NCI-H748 treated with DMSO at 0.1 percent for 48 hours (cell line): ENCODE measurements at regions not wholly inside any gene's neighbourhood (a gene's known extent, or its start where the extent isn't known, plus 50 kb on each side); places are given as distances from the start of the nearest gene placed in this dataset.

Experiments
- DNase-seq: peaks from one replicate; lab custom pipeline; 2025; lab: John Stamatoyannopoulos, UW

DNA sequence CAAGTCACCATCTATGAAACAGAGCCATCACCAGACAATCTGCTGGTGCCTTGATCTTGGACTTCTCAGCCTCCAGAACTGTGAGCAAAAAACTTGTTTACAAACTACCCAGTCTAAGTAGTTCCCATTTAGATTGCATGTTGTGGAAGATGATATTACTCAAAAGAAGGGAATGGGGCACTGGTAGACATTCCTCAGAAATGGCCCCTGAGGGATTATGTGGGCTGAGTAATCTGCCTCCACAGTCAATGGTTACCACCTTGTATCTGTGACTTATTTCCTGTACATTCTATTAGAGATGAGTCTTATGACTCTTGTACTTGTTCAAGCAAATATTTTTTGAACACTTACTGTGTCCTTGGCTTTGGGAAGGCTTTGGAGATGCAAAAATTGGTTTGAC lies 160.4 kb downstream of the NUP35 start:
- DNase-seq: no peak

DNA sequence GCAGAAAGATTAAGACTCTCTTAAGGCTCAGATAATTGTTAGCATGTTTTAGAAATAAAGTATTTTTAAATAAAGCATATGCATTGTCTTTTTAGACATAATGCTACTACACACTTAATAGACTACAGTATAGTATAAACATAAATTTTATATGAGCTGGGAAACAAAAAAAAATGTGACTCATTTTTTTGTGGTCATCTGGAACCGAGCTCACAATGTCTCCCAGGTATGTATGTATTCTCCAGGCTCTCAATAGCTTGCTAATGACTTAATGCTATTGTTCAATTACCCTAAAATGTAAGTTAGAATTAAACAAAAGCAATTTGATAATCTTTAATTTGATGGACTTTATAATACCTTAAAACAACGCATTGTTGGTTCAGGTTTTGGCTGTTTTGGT lies 167.2 kb downstream of the NUP35 start:
- no peak for DNase-seq

DNA sequence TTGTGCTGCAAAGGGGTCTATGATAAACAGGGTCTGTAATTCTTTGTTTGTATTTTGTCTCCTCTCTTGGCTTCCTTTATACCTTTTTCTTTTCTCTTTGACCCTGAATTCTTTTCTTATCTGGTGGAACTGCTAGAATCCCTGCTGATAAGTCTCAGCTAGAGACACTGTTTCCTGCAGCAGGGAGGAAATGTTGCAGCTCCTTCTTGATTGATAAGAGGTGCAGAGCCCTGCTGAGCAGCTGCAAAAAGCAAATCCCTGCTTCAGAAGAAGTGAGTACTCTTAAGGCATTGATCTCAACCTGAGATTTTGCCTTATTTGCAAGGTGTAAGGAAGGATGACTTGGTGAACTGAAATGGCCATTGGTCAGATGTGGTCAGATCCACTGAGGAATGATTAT lies 167.8 kb downstream of the NUP35 start:
- DNase-seq: no peak

DNA sequence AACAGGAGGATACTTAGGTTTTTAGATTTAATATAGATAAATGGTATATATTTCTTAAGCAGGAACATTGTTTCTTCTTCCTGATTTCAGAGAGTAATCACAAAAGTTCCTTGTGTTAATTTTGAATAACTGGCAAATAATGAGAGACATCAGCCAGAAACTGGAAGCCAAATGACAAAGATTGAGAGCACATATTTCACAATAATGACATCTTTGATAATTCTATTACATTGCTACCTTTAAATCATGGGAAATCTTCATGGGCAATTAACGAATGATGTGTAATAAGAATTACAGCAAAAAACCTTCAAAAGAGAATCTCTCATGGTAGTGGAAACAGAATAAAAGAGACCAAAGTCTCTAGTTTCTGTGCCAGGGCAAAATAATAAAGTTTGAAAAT lies 215.1 kb downstream of the NUP35 start:
- DNase-seq: no peak

DNA sequence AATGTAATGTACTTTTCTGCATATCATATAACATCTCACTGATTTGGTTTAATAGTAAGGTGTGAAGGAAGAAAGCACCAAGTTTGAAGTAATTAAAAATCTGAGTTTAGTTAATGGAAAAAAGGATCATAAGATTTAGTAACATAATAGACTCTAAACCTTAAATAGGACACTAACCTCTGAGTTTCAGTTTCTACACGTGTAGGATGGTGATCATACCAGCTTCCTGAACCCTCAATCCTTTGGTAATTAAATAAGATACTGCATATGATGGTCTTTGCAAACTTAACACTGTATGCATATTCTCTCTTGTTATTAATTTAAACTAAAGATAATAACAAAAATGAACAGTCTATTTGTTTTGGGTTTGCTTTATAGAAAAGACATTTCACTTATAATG lies 216.8 kb downstream of the NUP35 start:
- DNase-seq: no peak

DNA sequence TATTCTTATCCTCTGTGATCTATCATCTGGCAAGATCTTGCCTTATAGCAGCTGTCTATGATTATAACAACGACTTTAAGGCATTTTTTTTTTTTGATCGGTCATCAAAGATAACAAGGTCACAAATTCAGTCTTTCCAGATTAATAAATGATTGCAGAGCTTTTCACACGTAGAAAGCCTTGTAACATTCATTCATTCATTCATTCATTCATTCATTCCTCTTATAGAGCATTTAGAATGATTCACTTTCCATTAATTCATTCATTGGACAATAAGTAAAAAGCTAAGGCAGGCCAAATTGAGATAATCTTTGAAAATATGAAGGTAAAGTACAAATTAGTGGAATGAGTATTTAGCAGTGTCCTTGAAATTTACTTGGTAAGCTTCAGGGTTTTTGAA lies 223.7 kb downstream of the NUP35 start:
- no peak for DNase-seq

DNA sequence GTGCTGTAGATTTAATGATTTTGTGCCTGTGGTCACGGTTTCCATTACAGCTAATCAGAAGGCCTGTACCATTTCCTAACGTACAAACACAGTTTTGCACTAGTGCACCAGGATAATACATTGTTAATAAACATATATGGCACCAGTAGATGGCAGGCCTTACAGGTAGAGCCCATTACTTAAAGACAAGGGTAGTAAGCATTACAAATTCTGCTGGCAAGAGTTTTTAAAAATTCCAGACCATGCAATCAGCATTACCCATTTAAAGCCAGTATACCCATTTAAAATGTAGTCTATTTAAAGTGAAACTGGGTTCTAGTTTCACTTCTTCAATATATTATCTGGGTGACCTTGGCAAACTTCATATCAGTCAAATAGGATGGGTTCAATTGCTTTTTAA lies 224.2 kb downstream of the NUP35 start:
- no peak for DNase-seq

DNA sequence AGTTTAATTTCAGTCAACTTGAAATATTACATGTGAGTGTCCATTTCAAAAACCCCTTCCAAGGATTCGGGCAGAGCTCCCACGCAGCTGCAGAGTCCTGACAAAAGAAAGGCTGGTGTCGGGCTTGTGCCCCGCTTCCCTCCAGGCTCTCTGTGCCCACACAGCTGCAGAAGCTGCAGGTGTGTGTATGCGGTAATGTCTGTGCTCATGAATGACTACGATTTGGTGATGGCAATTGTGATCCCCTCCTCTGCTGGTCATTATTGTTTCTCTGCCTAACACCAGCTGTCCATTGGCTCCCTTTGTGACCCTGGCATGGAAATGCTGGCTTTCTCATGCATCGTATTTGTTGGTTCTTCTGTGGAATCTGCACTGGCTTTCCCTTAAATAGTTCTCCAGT lies 224.8 kb downstream of the NUP35 start:
- DNase-seq: no peak

DNA sequence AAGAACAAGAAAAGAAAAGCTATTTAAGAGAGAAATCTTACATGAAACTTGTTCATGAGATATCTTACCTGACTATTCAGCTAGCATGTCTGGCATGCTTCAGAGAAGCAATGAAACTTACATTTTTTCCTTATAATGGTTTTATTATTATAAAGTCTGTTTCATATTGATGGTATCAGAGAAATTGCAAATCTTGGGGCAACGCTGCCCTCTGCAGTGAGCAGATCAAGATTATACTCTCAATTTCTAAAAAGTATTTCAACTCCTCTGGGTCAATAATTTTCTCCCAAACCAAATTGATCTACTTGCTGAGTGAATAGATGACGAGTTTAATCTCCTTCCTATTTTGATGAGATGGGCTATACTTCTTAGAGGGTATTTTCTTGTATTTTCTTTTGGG lies 235.6 kb downstream of the NUP35 start:
- DNase-seq: no peak

DNA sequence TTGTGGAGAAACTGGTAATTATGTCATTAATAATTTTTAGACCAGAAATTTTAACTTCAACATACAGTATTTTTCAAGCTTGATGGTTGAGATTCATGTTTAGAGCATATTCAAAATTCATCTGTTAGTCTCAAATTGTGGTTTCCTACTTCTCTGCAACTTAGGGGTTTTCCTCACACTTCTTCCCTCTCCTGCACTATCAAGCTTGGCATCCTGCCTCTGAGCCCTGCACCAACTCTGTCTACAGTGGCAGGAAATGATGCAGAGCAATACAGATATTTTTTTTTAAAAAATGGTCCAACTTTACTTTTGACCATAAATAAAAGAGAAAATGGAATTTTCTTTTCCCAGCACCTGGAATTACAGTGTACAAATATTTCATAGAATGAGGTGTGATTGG lies 247.3 kb downstream of the NUP35 start:
- DNase-seq: no peak

DNA sequence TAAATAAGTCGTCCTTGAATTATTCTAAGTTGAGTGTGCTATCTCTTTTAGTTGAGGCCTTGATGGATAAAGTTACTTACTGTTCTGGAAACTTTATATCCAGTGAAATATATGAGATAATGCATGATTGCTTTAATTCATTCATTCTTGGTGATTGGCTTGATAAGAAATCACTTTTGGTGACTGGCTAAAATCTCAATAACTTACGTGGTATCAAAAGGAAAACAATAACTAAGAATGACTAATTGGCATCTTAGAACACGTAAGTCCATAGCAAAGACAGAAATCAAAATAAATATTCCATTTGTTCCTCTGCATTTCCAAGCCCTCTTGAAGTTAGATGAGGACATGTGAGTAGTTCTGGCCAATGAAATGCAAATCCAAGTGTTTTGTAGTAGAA lies 251.6 kb downstream of the NUP35 start:
- DNase-seq: no peak

DNA sequence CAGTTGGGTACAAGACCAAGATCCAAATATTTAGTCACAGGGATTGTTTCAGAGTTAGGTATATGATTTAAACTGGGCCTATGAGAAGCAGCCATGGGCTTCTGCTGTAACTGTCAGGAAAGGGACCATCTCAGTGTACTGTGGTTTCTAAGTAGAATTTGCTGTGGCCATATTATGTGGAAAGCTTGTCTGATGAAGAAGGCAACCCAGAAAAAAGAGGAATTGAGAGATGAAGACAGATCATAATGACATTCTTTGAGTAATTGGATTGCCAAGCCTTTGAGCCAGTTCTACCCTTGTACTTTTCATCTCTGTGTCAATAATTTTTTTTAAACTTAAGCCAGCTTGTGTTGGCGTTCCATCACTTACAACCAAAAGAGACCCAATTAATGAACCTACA lies 259.6 kb downstream of the NUP35 start:
- no peak for DNase-seq

DNA sequence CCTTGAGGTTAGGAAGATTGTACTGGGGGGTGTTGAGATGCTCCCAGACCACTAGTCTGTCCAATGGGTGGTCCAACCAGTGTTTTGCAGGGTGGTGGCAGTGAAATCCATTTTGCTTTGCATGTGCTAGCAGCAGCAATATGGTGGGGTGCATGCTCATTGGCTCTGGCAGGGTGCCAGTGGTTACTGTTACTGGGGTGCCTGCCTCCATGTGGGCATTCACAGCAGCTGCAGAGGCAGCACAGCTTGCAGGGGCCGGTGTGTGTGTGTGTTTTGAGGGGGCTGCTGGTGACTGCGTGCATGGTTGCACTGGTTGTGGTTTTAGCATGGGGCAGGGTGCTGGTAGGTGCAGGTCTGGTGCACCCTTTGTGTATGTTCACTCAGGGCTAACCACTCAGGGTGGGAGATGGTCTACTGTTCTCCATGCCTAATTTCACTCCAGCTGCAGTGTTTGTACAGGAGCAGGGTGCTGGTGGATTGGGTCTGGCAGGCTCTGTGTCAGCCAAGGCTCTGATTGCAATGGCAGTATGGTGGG lies 265.4 kb downstream of the NUP35 start:
- no peak for DNase-seq

DNA sequence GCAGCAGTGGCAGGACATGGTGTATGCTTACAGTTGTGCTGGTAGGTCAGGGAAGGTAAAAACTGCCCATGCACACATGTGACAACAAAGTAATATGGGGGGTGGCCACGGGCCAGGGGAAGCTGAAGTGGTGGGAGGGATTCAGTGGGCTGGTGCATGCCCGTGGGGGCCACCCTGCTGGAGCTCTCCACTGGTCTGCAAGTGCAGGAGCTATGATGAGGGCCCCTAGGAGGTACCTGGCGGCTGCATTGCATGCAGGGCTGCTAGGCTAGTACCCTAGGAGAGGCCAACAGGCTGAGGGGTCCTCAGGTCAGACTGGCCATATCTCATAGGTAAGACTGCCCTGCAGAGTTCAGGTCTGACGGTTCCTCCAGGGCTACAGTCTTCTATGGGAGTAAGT lies 265.9 kb downstream of the NUP35 start:
- DNase-seq: no peak

DNA sequence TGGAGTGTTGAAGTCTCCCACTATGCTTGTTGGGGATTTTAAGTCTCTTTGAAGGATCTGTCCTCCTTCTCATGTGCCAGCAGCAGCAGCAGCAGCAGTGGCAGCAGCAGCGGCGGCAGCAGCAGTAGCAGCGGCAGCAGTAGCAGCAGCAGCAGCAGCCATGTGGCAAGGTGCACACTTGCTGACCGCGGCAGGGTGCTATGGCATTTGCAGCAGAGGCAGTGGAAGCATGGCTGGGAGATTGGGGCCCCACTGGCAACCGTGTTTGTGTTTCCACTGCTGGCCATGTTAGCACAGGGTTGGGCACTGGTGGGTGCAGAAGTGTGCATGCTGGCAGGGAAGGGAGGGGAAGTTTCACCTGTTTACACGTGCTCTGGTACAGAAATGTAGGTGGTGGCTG lies 280.1 kb downstream of the NUP35 start:
- no peak for DNase-seq

DNA sequence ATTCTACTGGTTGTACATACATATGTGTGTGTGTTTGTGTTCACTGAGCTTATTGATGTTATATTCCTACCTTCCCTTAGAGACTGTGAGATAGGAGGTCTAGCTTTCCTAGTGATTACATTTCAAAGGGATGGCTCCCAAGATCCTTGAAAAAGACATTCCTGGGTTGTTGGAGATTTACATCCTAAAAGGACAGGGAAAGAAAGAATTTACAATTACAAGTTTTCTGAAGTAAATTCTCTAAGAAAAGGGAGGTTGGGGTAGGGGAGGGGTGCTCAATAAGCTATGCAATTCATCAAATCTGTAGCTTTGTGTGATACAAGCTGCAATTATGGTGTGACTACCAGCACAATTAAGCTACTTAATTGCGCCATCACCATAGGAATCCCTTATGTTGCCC lies 284.3 kb downstream of the NUP35 start:
- no peak for DNase-seq

DNA sequence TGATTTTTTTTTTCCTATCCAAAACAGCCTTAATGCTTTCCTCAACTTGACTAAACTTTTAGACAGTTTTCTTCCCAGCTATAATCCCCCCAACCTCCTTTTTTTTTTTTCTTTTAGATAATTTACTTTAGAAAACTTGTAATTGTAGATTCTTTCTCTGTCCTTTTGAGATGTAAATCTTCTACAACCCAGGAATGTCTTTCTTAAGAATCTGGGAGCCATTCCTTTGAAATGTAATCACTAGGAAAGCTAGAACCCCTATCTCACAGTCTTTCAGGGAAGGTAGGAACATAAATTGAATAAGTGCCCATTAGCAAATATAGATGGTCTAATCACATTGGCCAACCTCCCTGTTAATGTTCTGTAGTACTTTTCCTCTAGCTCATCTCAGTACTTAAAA lies 285.4 kb downstream of the NUP35 start:
- no peak for DNase-seq

DNA sequence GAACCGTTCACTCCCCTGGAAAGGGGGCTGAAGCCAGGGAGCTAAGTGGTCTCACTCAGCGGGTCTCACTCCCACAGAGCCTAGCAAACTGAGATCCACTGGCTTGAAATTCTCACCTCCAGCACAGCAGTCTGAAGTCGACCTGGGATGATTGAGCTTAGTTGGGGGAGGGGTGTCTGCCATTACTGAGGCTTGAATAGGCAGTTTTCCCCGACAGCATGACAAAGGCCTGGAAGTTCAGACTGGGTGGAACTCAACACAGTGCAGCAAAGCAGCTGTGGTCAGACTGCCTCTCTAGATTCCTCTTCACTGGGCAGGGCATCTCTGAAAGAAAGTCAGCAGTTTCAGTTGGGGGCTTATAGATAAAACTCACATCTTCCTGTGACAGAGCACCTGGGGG lies 292.5 kb downstream of the NUP35 start:
- no peak for DNase-seq

DNA sequence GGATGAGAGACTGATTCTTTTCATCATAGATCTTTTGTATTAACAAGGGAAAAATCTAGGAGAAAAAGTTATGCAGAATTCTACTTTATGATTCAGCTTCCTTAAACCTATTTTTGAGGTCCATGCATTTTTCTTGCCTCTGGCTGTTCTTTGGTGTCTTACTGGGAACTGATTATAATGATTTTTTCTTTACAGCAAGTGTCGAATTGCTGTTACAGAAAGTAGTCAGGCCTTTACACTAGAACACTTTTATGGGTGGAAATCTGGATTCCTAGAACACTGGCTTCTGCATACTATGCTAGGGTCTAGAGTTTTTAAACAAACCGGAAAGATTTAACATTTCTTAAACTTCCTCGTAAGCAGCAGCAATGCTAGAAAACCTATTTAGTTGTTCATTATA lies 302.6 kb downstream of the NUP35 start:
- no peak for DNase-seq

DNA sequence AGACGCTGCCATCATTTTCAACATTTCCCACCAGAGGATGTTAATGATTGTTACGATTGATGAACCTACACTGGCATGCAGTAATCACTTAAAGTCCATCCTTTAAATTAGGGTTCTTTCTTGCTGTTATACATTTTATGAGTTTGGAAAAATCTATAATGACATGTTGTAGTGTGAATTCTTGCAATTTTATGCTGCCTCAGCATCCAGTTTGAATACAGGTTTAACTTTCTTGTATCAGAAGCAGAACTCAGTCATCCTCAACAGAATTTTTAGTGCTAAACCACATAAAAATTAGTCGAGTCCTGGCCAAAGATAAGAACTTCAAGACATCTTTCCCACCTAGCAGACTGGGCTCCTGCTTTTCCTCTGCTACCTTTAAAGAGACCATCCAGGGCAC lies 303.3 kb downstream of the NUP35 start:
- DNase-seq: no peak

DNA sequence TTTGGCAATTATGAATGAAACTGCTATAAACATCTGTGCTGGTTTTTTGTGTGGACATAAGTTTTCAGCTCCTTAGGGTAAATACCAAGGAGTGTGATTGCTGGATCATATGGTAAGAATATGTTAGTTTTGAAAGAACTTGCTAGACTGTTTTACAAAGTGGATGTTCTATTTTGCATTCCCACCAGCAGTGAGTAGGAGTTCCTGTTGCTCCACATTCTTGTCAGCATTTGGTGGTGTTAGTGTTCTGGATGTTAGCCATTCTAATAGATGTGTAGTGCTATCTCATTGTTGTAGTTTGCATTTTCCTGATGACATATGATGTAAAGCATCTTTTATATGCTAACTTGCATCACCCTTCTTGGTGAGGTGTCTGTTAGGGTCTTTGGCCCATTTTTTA lies 304.6 kb downstream of the NUP35 start:
- no peak for DNase-seq

DNA sequence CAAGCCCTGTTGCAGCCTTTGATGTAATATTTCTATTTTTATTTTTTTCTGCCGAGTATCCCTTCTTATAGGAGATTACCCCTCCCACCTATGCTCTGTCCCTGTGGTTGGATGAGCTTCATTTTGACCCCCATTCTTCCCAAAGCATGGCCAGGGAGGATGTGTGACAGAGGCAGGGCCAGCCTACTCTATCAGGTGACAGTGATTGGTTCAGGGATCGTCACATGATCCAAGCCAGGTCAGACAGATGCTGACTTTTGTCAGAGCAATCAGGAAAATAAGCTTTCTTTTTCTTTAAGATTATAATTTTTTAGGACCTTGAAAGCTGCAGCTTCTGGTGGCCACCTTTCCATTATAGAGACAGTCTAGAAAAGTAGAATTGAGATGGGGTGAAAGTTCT lies 314.3 kb downstream of the NUP35 start:
- DNase-seq: no peak

DNA sequence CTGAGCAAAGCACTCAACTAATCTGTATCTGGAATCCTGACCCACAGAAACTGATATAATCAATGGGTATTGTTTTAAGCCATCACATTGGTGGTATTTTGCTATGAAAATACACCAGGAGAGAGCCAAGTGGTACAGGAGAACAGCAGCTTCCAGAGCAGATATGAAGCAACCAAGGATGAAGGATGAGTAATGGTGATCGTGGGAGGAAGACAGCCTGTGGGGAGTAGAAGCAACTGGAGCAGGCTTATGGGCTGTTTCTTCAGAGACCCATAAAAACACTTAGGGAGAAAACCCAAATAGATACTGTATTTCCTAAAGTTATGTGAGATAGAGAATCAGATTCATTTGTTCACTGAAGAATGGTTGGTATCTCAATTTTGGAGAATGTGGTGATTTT lies 330.8 kb downstream of the NUP35 start:
- no peak for DNase-seq

DNA sequence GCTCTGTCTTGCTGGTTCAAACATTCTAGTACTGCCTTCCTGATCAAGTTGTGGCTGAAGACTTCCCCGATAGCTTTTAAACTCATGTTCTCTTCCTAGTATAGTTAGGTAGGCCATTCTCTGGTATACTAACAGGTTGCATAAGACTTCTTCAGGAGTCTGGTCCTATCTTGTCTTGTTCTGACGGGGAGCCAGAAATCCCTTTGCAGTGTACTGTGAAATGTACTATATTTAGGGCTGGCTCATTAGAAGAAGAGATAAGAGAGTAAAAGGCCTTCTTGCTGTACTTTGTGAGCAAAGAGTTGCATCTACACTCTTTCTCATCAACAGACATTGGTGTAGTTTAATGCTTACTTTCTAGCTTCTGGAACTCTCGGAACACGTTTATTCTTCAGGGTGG lies 331.9 kb downstream of the NUP35 start:
- DNase-seq: no peak

DNA sequence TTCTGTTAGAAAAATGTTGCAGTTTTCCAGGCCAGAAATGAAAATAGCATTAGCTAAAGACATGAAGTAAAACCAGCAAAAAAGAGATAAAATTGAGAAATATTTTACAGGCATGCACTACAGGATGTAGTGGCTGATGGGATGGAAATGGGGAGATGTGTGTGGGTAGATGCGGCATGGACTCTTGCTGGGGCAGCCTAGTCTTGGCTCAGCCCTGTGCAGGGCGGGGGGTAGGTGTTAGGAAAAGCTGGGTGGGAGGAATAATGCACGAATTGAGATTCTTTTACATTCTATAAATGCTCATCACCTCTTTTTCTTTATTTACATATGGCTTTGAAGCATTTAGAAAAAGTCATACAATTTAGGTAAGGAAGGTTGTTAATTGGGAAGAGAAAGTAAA lies 334.2 kb downstream of the NUP35 start:
- no peak for DNase-seq
